Stomach (tissue), 6 donors: ENCODE measurements at regions not wholly inside any gene's neighbourhood (a gene's known extent, or its start where the extent isn't known, plus 50 kb on each side); places are given as distances from the start of the nearest gene placed in this dataset.

Experiments
- DNase-seq, 2 donors: peaks; one replicate each; pipeline versions ENCODE4 v3.0.0 to v3.0.0-alpha.2; 2013 to 2019
- H3K27ac ChIP-seq, 5 donors: fragments of 200-600 bp in 4 of 5; sonication (generic) in 4 of 5; one replicate each; pipeline ENCODE4 v1.5.1; 2013 to 2019; ENCODE audit warnings: mild to moderate bottlenecking in 1 of 5, moderate library complexity in 1 of 5
- H3K27me3 ChIP-seq, 3 donors: fragments of 200-600 bp; sonication (generic); one replicate each; pipeline ENCODE4 v1.5.1; 2017 to 2019; ENCODE audit warnings: mixed run types in 1 of 3
- H3K36me3 ChIP-seq, 4 donors: fragments of 200-600 bp; sonication (generic); 1 replicate in 3 of 4; 2 replicates in 1 of 4; pipeline ENCODE4 v1.5.1; 2016 to 2019
- H3K4me1 ChIP-seq, 4 donors: fragments of 200-600 bp; sonication (generic); one replicate each; pipeline ENCODE4 v1.5.1; 2016 to 2019
- H3K4me3 ChIP-seq, 4 donors: fragments of 200-600 bp; sonication (generic) in 3 of 4; one replicate each; pipeline ENCODE4 v1.5.1; 2016 to 2019; ENCODE audit warnings: mild to moderate bottlenecking in 1 of 4
- H3K9me3 ChIP-seq, 4 donors: fragments of 200-600 bp; sonication (generic); one replicate each; pipeline ENCODE4 v1.5.1; 2016 to 2019
- CTCF ChIP-seq, 7 experiments: fragments of 450-650 bp in 4 of 7; fragments of 200-600 bp in 3 of 7; sonication (generic) in 3 of 7; IDR thresholded peaks; one replicate each; pipeline ENCODE4 v1.5.1; 2016 to 2019; ENCODE audit warnings: antibody characterized with exemption in 7 of 7, control low read depth in 2 of 7, mild to moderate bottlenecking in 1 of 7
- EP300 ChIP-seq: sonication (generic); formaldehyde crosslinking; IDR thresholded peaks from one replicate; pipeline ENCODE4 v1.6.1; 2017; ENCODE audit warnings: antibody characterized with exemption
- POLR2A ChIP-seq, 4 donors: fragments of 450-650 bp; IDR thresholded peaks; one replicate each; pipeline ENCODE4 v1.6.1; 2016; ENCODE audit warnings: antibody characterized with exemption in 4 of 4, control low read depth in 2 of 4, mild to moderate bottlenecking in 1 of 4, moderate library complexity in 1 of 4
- POLR2AphosphoS5 ChIP-seq, 3 donors: sonication (generic); formaldehyde crosslinking; IDR thresholded peaks; one replicate each; pipeline ENCODE4 v1.6.1; 2016; ENCODE audit warnings: antibody characterized with exemption in 3 of 3
- intact Hi-C: fragments of 100-400 bp; cut with DNase I; formaldehyde crosslinking; loops from one replicate; pipeline ENCODE4 v1.15.1; 2023; ENCODE audit warnings: low total_unique reads
- donor health status: Bipolar disorder and iron deficiency.

GRCh38 chr7:123047955-123048354 lies 52.5 kb upstream of the TAS2R16 start:
- H3K27me3 ChIP-seq, result no peaks in the 10 kb centered on the region
- no peak for DNase-seq
- no peak for TF ChIP-seq POLR2A (IDR thresholded peaks at IDR 0.05)
- no peak for TF ChIP-seq CTCF (IDR thresholded peaks at IDR 0.05)
- no peak for TF ChIP-seq EP300
- TF ChIP-seq POLR2AphosphoS5 (IDR thresholded peaks at IDR 0.05), result no peak
- peaks cover 0 to 40% (median 24%) of the 10 kb centered on the region in 4 donors for H3K9me3 ChIP-seq
- no peaks in the 10 kb centered on the region for H3K4me1 ChIP-seq
- no peak overlapping the region for H3K27ac ChIP-seq
- no peak overlapping the region for H3K4me3 ChIP-seq
- H3K36me3 ChIP-seq, result no peaks in the 10 kb centered on the region
- intact Hi-C loops, result no loop called here
